OCI-LY7 (cell line): ENCODE measurements at regions not wholly inside any gene's neighbourhood (a gene's known extent, or its start where the extent isn't known, plus 50 kb on each side); places are given as distances from the start of the nearest gene placed in this dataset.

ENCODE experiments used
- CTCF ChIP-seq: fragments of 200-600 bp; sonication (generic); conservative IDR thresholded peaks from 2 replicates; pipeline ENCODE4 v1.5.1; 2014; ENCODE audit warnings: mild to moderate bottlenecking, antibody characterized with exemption, low read length, moderate library complexity, mixed read lengths
- EZH2phosphoT487 ChIP-seq: fragments of 200-600 bp; sonication (generic); IDR thresholded peaks from 2 replicates; pipeline ENCODE4 v1.6.1; 2018; ENCODE audit warnings: low read depth, borderline replicate concordance, mild to moderate bottlenecking, mixed run types, antibody characterized with exemption, low read length, moderate library complexity, mixed read lengths

DNA sequence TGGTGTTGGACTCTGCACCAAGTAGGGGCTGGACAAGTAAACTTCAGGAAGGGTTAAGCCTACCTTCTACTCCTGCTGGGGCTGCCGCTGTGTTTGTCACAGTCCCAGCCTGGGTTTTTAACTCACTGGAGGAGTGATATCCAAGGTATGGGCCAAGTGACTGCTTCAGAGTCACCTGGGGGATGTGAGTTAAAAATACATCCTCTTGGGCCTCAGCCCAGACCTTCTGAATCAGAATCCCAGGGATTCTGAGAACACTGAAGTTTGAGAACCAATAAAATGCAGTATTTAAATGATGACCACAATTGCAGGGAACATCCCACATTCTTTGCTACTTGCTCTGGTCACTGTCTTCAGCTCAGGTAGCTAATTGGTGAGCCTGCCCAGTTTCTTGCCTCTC lies 95.1 kb upstream of the DNAH5 start:
- TF ChIP-seq CTCF = no peak
- TF ChIP-seq EZH2phosphoT487 = no peak
